NT2/D1 (cell line): ENCODE measurements at regions not wholly inside any gene's neighbourhood (a gene's known extent, or its start where the extent isn't known, plus 50 kb on each side); places are given as distances from the start of the nearest gene placed in this dataset.

Experiments used
- SUZ12 ChIP-seq: IDR thresholded peaks from 2 replicates; pipeline ENCODE4 v1.6.1; 2011; ENCODE audit not compliant: insufficient read length, insufficient read depth; ENCODE audit errors: extremely low read depth
- YY1 ChIP-seq: IDR thresholded peaks from 2 replicates; pipeline ENCODE4 v1.6.1; 2011; ENCODE audit not compliant: insufficient read length, insufficient read depth

DNA sequence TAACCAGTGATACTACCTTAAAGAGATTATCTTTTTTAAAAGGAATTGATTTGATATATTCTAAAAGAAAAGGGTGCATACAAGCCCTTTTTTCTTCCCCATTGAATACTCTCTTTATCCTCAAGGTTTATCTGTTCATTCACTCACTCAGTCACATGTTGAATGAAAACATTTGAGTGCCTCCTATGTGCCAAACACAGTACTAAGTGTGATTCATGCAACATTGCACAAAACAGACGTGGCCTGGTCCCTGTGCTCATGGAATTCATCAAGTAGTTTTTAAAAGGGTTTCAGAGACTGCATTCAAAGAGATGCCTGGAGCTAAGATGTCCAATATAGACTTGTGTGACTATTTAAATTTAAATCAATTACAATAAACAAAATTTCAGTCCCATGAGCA is 462.2 kb upstream of the MDFIC2 start:
- TF ChIP-seq YY1 (no peak), SUZ12 (no peak)
